ENCODE measurements at regions not wholly inside any gene's neighbourhood (a gene's known extent, or its start where the extent isn't known, plus 50 kb on each side); places are given as distances from the start of the nearest gene placed in this dataset.
"Not testable (repeated sequence)": the region's sequence is repeated elsewhere in the genome, so short reads cannot be mapped to it uniquely, and the experiment has no call there.

- in situ Hi-C loops (cut with MboI) = no loop called here
- Histone ChIP-seq H3K9me2 (ENCODE audit: insufficient read depth) (no peaks in the 10 kb centered on the region), H3F3A (ENCODE audit: insufficient read depth) (no peaks in the 10 kb centered on the region), H3K9ac (no peak overlapping the region), H3K4me1 (ENCODE audit: insufficient read depth) (no peaks in the 10 kb centered on the region), H3K79me2 (ENCODE audit: insufficient read depth) (no peaks in the 10 kb centered on the region), H3K36me3 (ENCODE audit: low read depth) (no peaks in the 10 kb centered on the region), H2AFZ (no peak overlapping the region), H3K27ac (no peak overlapping the region), H4K20me1 (ENCODE audit: insufficient read depth) (no peaks in the 10 kb centered on the region), H3K4me2 (ENCODE audit: unreplicated experiment) (no peak overlapping the region), H3K4me3 (no peak overlapping the region), H3K9me3 (ENCODE audit: low read depth) (no peaks in the 10 kb centered on the region), H3K27me3 (replicated peaks; ENCODE audit: insufficient read depth) (no peaks in the 10 kb centered on the region)
- no peak for DNase-seq
- 39 to 55% methylated on average over 3 of the region's 3 CpGs for WGBS, 2 experiments (ENCODE audit: low coverage in 1 of 2, low lambda C conversion rate in 2 of 2, missing lambda C conversion rate in 2 of 2)
- TF ChIP-seq EZH2phosphoT487 (IDR thresholded peaks at IDR 0.05; ENCODE audit: insufficient read depth, low read depth) = no peak
- TF ChIP-seq EZH2 (IDR thresholded peaks at IDR 0.05; ENCODE audit: insufficient read depth, poor library complexity, severe bottlenecking) = no peak
Observed at GRCh38 chr12:112711026-112711425, 80.5 kb upstream of the RPH3A start.

- Histone ChIP-seq H3K9me3 (ENCODE audit: low read depth) (no peaks in the 10 kb centered on the region), H3K79me2 (ENCODE audit: insufficient read depth) (no peaks in the 10 kb centered on the region), H3K36me3 (ENCODE audit: low read depth) (no peaks in the 10 kb centered on the region), H2AFZ (no peak overlapping the region), H3K9me2 (ENCODE audit: insufficient read depth) (no peaks in the 10 kb centered on the region), H3K4me2 (ENCODE audit: unreplicated experiment) (no peak overlapping the region), H3K4me3 (no peak overlapping the region), H3K27me3 (replicated peaks; ENCODE audit: insufficient read depth) (no peaks in the 10 kb centered on the region), H3K27ac (no peak overlapping the region), H3F3A (ENCODE audit: insufficient read depth) (no peaks in the 10 kb centered on the region), H3K4me1 (ENCODE audit: insufficient read depth) (no peaks in the 10 kb centered on the region), H4K20me1 (ENCODE audit: insufficient read depth) (no peaks in the 10 kb centered on the region), H3K9ac (no peak overlapping the region)
- WGBS, 2 experiments (ENCODE audit: low coverage in 1 of 2, low lambda C conversion rate in 2 of 2, missing lambda C conversion rate in 2 of 2) = 29 to 36% methylated on average over 5 of the region's 5 CpGs
- TF ChIP-seq EZH2phosphoT487 (IDR thresholded peaks at IDR 0.05; ENCODE audit: insufficient read depth, low read depth) (no peak), EZH2 (IDR thresholded peaks at IDR 0.05; ENCODE audit: insufficient read depth, poor library complexity, severe bottlenecking) (no peak)
- in situ Hi-C loops (cut with MboI) = no loop called here
- no peak for DNase-seq
Observed at GRCh38 chr12:112711507-112711906, 80.0 kb upstream of the RPH3A start.

DNA sequence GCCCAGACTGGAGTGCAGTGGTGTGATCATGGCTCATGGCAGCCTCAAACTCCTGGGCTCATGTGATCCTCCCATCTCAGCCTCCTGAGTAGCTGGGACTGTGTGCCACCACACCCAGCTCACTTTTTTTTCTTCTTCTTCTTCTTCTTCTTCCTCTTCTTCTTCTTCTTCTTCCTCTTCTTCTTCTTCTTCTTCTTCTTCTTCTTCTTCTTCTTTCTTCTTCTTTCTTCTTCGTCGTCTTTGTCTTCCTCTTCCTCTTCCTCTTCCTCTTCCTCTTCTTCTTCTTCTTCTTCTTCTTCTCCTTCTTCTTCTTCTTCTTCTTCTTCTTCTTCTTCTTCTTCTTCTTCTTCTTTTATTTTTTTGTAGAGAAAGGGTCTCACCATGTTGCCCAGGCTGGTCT, 78.8 kb upstream of the RPH3A start:
- H3K27ac ChIP-seq; H3K36me3 ChIP-seq (ENCODE audit: low read depth); H3K9me2 ChIP-seq (ENCODE audit: insufficient read depth); H3K4me3 ChIP-seq; H3K4me2 ChIP-seq (ENCODE audit: unreplicated experiment); DNase-seq; H3K27me3 ChIP-seq (replicated peaks; ENCODE audit: insufficient read depth); H3K9ac ChIP-seq; H3K9me3 ChIP-seq (ENCODE audit: low read depth); H4K20me1 ChIP-seq (ENCODE audit: insufficient read depth); H3K4me1 ChIP-seq (ENCODE audit: insufficient read depth); H3F3A ChIP-seq (ENCODE audit: insufficient read depth); H2AFZ ChIP-seq; in situ Hi-C loops (cut with MboI); H3K79me2 ChIP-seq (ENCODE audit: insufficient read depth): not testable (repeated sequence)
- WGBS, 2 experiments (ENCODE audit: low coverage in 1 of 2, low lambda C conversion rate in 2 of 2, missing lambda C conversion rate in 2 of 2) = 13 to 29% methylated on average over 2 of the region's 2 CpGs

DNA sequence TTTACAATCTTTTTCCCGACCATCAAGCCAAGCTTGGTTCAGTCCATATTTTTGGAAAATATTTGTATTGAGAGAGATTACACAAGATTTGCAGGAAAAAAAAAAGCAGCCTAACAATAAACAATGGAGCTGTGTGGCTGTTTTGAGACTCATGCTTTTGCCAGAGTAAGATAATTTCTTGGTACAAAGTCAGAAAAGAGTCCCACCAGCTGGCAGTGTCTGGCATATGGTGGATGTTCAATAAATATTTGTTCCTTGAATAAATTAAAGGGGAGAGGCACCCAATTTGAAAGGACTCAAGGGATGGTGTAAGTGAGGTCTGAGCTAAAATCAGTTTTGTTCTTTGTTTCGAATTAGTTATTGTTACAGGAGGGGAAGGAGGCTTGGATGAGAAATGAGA, 78.1 kb upstream of the RPH3A start:
- TF ChIP-seq EZH2 (IDR thresholded peaks at IDR 0.05; ENCODE audit: insufficient read depth, poor library complexity, severe bottlenecking) (no peak), EZH2phosphoT487 (IDR thresholded peaks at IDR 0.05; ENCODE audit: insufficient read depth, low read depth) (no peak)

DNA sequence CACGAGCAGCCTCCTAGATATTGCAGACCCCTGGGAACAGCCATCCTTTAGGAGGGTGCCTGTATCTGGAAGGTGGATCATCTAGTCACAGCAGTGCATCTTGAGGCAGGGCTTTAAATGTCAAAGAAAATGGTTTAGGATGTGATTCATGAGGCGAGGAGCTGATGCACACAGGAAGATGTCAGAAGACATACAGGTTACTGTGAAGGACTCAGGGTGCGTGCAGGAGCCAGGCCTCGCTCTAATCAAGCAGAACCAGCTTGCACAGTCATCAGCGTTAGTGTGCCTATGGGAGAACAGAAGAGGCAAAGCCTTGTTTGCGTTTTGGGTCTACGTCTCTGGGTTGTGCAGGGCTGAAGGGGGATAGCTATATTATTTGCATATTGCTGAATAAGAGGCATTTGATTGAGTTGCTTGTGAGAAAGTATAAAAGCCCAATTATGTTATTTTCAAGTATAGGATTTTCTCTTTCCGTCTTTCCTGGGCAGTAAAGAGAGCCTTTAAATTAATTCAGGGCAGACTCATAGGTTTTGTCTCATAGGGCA, 77.3 kb upstream of the RPH3A start:
- H3K9ac ChIP-seq = no peak overlapping the region
- H4K20me1 ChIP-seq (ENCODE audit: insufficient read depth) = no peaks in the 10 kb centered on the region
- no peak for DNase-seq
- no peak overlapping the region for H3K4me3 ChIP-seq
- in situ Hi-C loops (cut with MboI) = no loop called here
- no peak overlapping the region for H3K27ac ChIP-seq
- no peaks in the 10 kb centered on the region for H3K9me3 ChIP-seq (ENCODE audit: low read depth)
- no peak overlapping the region for H3K4me2 ChIP-seq (ENCODE audit: unreplicated experiment)
- H3K36me3 ChIP-seq (ENCODE audit: low read depth) = no peaks in the 10 kb centered on the region
- H3K9me2 ChIP-seq (ENCODE audit: insufficient read depth) = no peaks in the 10 kb centered on the region
- H3K27me3 ChIP-seq (replicated peaks; ENCODE audit: insufficient read depth) = no peaks in the 10 kb centered on the region
- H3K4me1 ChIP-seq (ENCODE audit: insufficient read depth) = no peaks in the 10 kb centered on the region
- no peaks in the 10 kb centered on the region for H3F3A ChIP-seq (ENCODE audit: insufficient read depth)
- H3K79me2 ChIP-seq (ENCODE audit: insufficient read depth) = no peaks in the 10 kb centered on the region
- WGBS, 2 experiments (ENCODE audit: low coverage in 1 of 2, low lambda C conversion rate in 2 of 2, missing lambda C conversion rate in 2 of 2) = 22 to 29% methylated on average over 8 of the region's 8 CpGs
- no peak for TF ChIP-seq EZH2phosphoT487 (IDR thresholded peaks at IDR 0.05; ENCODE audit: insufficient read depth, low read depth)
- no peak for TF ChIP-seq EZH2 (IDR thresholded peaks at IDR 0.05; ENCODE audit: insufficient read depth, poor library complexity, severe bottlenecking)
- H2AFZ ChIP-seq = no peak overlapping the region

More for the DNA sequence above, 78.1 kb upstream of the RPH3A start:
- no peaks in the 10 kb centered on the region for H3K4me1 ChIP-seq (ENCODE audit: insufficient read depth)
- in situ Hi-C loops (cut with MboI) = no loop called here
- no peak overlapping the region for H3K27ac ChIP-seq
- no peak for DNase-seq
- H3K4me3 ChIP-seq = no peak overlapping the region
- H3K9me2 ChIP-seq (ENCODE audit: insufficient read depth) = no peaks in the 10 kb centered on the region
- H2AFZ ChIP-seq = no peak overlapping the region
- no peaks in the 10 kb centered on the region for H3K9me3 ChIP-seq (ENCODE audit: low read depth)
- H4K20me1 ChIP-seq (ENCODE audit: insufficient read depth) = no peaks in the 10 kb centered on the region
- H3K4me2 ChIP-seq (ENCODE audit: unreplicated experiment) = no peak overlapping the region
- H3K79me2 ChIP-seq (ENCODE audit: insufficient read depth) = no peaks in the 10 kb centered on the region
- H3K9ac ChIP-seq = no peak overlapping the region
- H3K27me3 ChIP-seq (replicated peaks; ENCODE audit: insufficient read depth) = no peaks in the 10 kb centered on the region
- WGBS, 2 experiments (ENCODE audit: low coverage in 1 of 2, low lambda C conversion rate in 2 of 2, missing lambda C conversion rate in 2 of 2) = 0 to 3% methylated on average over 2 of the region's 2 CpGs
- no peaks in the 10 kb centered on the region for H3K36me3 ChIP-seq (ENCODE audit: low read depth)
- no peaks in the 10 kb centered on the region for H3F3A ChIP-seq (ENCODE audit: insufficient read depth)
